M059J (cell line): ENCODE measurements at regions not wholly inside any gene's neighbourhood (a gene's known extent, or its start where the extent isn't known, plus 50 kb on each side); places are given as distances from the start of the nearest gene placed in this dataset.

ENCODE experiments used
- DNase-seq: peaks from one replicate; pipeline ENCODE4 v3.0.0-alpha.2; 2012; ENCODE audit warnings: low read depth

- DNase-seq, result no peak
Observed at GRCh38 chr7:26600411-26600810, 264.0 kb downstream of the SKAP2 start.

DNA sequence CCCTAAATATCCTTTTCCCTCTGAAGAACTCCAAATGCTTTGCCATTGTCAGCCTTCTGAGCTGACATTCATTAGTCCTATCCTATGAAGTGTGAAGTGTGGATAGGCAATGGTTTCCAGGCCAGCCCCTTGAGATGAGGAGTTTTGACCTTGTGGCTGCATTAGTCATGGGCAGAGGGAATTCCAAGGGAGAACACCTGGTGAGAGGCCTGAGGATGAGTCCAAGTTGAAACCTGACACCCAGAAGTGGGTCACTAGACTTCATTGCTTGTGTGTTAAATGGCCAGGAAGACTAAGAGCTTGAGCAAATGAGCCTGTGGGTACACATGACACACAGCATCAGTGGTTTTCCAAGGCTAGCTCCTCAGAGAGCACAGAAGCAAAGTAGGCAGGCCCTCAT is 260.8 kb downstream of the SKAP2 start:
- DNase-seq, result peak; percentile 69

DNA sequence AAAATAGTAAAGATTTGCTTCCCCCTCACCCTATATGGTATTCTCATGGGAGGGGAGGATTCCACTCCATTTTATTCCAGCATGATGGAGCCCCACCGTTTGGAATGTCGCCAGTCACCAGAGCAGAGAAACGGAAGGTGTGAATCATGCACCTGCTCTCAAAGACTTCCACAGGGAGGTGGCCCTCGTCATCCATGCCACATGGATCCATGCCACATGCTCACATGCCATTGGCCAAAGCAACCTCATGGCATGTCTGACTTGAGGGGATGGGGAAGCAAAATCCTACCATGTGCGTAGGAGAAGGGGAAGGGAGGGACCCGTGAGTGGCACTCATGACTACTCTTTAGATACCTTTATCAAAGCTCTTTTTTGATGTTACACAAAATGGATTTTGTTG is 256.0 kb downstream of the SKAP2 start:
- DNase-seq, result no peak

GRCh38 chr7:26609082-26609481 is 255.3 kb downstream of the SKAP2 start:
- DNase-seq, result no peak

DNA sequence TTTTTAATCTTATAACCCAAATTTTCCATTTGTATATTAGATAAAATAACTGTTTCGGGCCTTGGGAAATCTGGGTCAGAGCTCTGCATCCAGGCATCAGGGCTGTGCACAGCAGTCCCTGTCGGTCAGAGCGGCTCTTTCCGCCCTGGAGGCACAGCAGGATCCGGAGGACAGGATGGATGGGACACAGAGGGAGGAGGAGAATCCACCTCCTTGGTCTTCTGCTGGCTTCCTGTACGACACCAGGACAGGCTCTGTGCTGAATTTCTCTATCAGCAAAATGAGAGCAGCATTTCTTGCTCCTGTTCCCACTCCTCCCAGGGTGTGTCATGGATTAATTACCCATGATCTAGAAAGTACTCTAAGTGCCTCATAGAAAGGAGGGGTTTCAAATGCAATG is 254.9 kb downstream of the SKAP2 start:
- DNase-seq, result no peak

DNA sequence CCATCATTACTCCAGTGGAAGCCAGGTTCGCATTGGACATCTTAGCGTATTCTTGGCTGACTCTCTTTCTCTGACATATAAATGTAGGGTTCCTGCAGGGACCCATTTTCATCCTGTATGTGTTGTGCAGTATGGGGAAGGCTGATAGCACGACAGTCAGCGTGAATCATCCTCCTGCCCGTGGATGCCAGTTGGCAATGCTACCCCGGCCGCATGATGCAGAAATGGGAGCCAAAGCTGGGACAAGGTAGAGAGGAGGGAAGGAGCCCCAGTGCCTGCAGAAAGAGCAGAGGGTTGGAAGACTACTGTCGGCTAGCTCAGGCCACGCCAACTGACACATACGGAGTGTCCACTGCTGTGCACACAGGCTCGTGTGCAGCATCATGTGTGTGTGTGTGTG is 251.6 kb downstream of the SKAP2 start:
- DNase-seq, result no peak

GRCh38 chr7:26614503-26614902 is 249.9 kb downstream of the SKAP2 start:
- DNase-seq, result no peak

- peak; percentile 38 for DNase-seq
Observed at GRCh38 chr7:26616235-26616634, 248.2 kb downstream of the SKAP2 start.

DNA sequence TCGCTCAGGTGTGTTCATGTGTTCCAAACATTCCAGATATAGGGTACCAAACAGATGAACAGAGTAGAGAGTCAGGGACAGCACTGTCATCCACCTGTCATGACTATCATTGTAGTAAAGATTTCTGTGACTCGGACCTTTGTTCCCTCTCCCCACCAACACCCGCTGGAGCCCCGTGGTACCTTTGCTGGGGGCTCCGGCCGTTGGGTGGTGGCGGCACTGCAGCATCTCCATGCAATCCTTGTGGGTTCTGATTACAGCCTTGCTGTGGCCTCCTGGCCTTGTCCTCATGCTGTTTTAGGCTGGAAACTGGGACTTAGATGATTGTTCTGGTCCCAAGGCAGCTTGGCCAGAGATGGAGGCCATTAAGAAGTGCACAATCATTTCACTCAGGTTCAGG is 247.3 kb downstream of the SKAP2 start:
- no peak for DNase-seq
